Left renal cortex interstitium (tissue), 4 donors: ENCODE measurements at regions not wholly inside any gene's neighbourhood (a gene's known extent, or its start where the extent isn't known, plus 50 kb on each side); places are given as distances from the start of the nearest gene placed in this dataset.

Experiments used
- DNase-seq, 4 donors: peaks; one replicate each; pipeline ENCODE4 v3.0.0-alpha.2; 2013; ENCODE audit warnings: low read depth in 4 of 4, low spot score in 2 of 4, missing footprints in 1 of 4

DNA sequence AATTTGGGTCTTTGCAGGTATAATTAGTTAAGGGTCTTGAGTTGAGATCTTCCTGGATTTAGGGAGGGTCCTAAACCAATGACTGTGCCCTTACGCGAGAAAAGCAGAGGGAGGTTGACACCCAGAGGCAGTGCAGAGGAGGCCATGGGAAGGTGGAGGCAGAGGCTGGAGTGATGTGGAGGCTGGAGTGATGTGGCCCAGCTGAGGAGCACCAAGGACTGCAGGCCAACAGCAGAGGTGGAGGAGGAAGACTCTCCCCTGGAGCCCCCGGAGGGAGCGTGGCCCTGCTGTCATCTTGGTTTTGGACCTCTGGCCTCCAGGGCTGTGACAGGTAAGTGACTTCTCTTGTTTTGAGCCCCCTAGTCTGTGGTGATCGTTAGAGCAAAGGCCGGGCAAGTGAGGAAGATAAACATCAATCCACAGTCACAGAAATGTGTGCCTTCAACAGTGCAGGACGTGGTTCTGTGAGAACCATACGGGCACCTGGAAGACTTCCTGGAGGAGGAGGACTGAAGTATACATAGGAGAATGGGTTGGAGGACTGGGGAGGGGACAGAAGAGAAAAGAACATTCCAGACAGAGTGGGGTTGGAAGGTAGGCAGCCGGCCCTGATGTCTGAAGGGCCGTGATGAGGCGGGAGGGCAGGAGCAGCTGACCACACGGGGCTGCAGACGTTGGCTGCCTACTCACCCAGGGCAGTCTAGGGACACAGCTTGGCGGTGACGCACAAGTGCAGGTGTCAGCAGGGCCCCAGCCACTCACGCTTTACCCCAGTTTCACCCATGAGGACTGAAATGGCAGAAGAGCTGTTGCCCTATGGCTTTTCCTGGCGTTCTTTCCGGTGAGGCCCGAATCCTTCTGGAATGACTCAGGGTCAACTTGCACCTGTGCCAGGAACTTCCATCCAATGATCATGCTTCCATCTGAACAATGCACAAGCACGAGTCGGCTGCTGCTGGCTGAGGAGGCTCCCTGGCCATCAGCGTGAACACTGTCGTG is 270.2 kb downstream of the CTTN start:
- no peak for DNase-seq

- DNase-seq = no peak
Measured at GRCh38 chr11:70669281-70669680, 271.0 kb downstream of the CTTN start.

DNA sequence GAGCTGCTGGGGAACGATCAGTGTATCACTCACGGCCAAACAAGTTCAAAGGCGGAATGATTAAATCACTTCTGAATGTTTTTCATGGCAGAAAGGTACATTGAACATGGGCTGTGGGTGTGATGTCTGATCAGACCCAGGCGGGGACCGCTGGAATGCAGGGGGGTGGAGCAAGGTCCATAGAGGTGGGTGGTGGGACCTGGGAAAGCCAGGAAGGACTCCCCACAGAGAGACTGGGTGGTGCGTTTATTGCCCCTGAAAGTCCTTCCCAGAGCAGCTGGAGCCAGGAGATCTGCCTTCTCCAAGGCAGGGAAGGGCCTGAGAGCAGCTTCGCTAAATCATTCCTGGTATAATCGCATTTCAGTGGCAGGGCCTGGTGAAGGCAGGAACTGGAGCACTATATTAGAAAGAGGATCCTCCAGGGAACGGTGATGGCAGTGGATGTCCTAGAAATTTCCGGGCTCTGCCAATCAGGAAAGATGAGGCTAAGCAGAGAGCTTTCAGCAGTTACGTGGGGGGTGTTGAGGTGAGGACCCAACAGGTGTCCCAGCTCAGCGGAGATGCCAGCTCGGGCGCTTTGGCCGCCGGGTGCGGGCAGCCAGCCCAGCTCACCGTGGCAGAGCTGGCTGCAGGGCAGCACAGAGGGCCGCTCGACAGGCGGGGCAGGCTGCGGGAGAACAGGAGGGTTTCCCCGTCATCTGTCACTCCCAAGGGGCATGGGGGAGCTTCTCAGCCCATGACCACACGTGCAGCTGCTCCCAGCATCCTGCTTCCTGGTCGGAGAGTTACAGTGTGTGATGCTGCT is 271.7 kb downstream of the CTTN start:
- no peak for DNase-seq

DNA sequence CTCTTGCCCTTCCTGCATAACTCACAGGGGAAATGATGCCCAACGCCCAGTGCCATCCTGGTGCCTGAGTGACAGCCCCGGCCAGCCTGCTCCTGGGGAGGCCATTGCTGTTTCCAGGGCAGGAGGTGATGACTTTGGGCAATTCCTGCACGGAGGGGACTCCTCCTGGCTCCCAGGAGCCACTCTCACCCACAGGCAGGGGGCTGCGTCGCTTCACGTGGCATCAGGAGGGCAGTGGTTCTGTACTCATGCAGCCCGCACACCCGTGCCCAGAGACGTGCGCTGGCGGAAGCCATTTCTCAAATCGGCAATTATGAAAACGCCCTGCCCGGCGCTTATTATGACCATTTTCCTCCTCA is 272.3 kb downstream of the CTTN start:
- DNase-seq = no peak

DNA sequence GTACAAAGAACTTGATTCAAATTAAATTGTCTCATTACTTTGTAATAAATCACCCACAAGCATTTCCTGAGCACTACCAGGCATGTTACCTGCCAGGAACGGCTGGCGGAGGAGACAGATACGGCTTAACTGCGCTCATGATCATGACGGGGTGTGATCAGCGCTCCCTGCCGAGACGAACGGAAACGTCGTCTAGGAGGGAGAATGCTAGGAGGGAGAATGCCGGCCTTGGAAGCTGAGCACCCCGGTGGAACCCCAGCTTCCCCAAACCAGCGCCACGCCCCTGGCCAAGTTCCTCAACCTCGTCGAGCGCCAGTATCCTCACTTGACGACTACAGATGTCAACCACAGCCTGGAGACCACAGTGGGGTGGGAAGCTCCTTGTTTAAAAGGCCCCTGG is 272.8 kb downstream of the CTTN start:
- DNase-seq = no peak

GRCh38 chr11:70671611-70672010 is 273.3 kb downstream of the CTTN start:
- no peak for DNase-seq

DNA sequence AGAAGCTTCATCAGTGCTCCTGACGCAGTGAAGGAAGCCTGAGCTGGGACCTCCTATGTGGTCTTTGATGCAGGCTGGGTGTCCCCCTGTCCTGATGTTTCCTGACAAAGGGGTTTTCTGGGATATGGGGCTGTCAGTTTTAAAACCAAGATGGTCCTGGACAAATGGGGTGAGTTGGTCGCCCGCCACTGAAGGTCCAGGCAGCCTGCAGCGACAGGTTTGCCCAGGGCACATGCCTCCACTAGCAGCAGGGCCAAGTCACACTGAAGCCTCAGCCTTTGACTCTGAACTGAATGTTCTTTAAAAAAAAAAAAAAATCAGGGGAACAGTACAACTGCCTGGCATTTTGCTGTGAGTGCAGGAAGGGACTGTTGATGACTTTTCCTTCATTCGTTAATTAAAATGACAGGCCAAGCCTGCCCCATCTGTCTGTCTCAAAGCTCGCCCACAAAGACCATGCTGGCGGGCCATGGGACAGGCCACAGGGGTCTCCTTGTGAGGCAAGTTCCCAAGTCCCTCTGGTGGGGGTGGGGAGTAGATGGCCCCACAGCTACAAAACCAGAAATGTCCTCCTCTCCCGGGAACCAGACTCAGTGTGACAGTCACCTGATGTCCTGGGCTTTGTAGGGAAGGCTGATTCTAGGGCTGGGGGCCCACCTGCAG is 274.8 kb downstream of the CTTN start:
- no peak for DNase-seq

GRCh38 chr11:70674605-70675004 is 276.3 kb downstream of the CTTN start:
- DNase-seq = no peak

DNA sequence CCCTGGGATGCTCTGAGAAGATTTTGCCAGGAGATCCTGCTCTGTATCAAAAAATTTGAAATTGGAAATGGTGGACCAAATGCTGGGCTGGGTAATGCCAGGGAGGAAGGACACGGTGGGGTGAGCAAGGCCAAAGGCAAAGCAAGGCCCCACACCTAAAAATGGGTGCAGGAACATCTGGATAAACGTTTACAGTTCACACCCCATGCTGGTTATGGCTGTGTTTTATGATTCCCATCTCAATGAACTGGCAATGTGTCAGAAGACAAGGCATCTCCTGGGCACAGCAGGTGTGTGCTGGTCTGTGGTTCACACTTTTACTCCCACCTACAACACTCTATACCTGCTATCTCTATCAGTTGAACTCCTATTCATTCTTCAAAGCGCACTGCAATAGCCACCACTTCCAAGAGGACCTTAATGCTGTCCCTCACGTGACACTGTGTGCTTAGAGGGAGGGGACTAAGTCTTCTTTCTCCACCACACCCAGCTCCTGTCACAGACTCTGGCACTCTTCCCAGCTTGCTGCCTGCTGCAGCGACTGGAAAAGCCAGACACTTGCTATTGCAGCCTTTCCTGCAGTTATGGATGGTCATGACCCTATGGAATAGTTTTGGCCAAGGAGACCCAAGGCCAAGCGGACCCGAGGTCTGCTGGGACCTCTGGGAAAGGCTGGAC is 277.5 kb downstream of the CTTN start:
- no peak for DNase-seq

GRCh38 chr11:70677232-70677916 is 279.0 kb downstream of the CTTN start:
- no peak for DNase-seq

GRCh38 chr11:70678931-70679900 is 280.9 kb downstream of the CTTN start:
- DNase-seq = no peak

DNA sequence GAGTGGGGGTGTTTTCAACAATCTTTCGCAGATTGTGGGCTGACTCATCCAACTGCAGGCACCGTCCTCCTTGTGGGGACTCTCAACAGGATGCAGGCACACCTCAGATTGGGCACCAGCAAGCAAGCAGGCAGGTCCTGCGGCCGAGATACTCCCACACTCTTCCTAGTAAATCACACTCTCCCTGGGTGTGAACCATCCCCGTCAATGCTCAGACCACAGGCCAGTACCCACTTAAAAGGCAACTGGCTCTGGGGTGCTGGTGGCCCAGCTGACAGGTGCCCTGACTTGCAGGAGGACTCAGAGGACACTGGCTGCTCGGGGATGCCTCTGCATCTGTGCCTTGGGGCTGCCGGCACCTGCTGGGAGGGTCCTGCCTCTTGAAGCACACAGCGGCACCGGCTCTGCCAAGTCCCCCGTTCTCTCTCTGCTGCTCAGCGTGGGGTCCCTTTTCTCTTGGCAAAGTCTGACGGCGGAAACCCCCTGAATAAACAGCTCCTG is 282.5 kb downstream of the CTTN start:
- no peak for DNase-seq

DNA sequence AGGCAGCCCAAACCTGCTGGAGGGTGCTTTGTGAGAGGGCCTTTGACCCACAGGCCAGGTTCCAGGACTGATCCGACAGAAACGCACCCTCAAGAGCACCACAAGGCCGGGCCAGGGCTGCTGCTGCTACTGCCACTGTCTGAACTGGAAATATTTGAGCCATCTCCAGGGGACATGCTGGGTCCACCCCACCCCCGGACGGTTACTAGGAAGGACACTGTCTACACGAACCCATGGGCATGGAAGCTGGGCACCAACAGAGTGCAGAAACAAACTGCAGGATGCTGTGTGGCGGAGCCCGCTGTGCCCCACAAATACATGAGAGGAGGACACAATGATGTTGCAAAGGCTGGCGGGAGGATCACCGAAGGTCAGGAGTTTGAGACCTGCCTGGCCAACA is 283.7 kb downstream of the CTTN start:
- no peak for DNase-seq

- DNase-seq = no peak
Measured at GRCh38 chr11:70682760-70683159, 284.4 kb downstream of the CTTN start.

DNA sequence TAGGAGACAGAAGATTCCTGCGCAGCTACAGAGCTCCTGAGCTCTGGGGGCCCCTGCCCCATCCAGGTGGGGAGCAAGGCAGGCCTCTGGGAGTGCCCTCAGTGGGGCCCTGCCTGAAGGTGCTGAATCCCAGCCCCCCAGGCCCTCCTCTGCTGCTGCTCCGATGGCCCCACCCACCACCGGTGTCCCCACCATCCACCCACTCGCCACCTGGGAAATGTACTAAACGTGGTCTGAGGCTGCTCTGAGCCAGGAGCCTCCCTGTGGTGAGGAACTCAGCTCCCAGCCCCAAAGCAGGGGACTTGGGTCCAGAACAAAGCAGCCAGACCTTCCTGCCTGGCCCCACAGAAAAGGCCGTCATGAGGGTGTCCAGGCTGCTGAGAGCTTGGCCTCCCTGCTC is 289.4 kb downstream of the CTTN start:
- DNase-seq = no peak

GRCh38 chr11:70688142-70688541 is 289.8 kb downstream of the CTTN start:
- DNase-seq = no peak

DNA sequence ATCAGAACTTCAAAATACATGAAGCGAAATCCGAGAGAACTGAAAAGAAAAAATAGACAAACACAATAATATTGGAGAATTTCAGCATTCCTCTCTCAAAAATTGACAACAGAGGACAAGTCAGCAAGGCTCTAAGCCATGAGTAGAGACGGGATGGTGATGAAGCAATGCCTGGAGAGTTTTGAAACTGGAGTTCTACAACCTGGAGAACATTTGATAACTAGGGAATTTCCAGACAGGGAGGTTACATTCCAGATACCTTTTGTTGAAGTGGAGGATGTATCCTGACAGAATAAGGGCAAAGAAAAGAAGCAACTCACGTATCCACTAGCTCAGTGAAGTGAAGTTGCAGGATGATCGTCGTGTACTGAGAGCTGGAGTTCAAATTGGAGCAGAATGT is 291.4 kb downstream of the CTTN start:
- DNase-seq = no peak

DNA sequence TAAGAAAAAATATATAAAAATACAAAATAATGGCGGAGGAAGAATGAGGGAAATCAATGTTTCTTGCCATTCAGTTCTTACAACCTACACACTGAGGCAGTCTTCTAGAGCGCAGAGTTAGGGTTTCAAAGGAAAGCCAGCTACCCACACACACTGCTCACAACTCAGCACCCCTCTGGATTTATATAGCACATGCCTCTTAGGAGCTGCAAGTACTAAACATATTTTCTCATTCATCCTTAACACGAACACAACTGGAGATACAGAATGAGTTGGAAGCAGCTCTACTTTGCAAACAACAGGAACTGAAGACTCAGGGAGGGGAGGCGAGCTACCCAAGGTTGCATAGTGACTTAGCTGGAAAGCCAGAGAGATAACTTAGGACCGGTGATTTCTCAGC is 293.8 kb downstream of the CTTN start:
- DNase-seq = no peak

GRCh38 chr11:70694371-70694770 is 296.0 kb downstream of the CTTN start:
- no peak for DNase-seq
